ENCODE measurements at regions not wholly inside any gene's neighbourhood (a gene's known extent, or its start where the extent isn't known, plus 50 kb on each side); places are given as distances from the start of the nearest gene placed in this dataset.

- POLR2A ChIA-PET: interaction anchor here (0.5 kb wide), 1 partner anchor 1129 kb away, joined by 6 read pairs; no protein-coding TSS in a partner anchor
Observed at GRCh38 chr10:91049296-91049987, 128.6 kb upstream of the ANKRD1 start.

DNA sequence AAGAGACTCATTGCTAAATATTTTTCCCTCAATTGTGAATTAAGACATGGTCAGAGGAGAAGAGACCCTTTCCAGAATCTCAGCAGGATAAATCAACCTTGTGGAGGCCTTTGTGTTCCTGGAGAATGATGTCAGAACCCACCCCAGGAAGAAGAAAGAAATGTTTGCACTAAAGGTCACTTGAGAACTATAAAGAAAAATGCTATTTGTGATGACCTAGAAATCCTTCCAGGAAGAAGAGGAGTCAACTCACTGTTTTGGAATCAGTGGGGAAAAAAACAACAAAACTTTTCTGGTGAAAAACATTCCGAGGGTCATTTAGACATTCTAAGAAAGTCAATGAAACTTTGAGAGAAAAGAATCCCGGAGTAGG, 129.1 kb upstream of the ANKRD1 start:
- intact Hi-C loops (cut with micrococcal nuclease; ENCODE audit: unreplicated experiment) (no loop called here), in situ Hi-C loops (cut with HindIII; ENCODE audit: low pct_unique_long_range_greater_than_20kb, low sequenced_read_pairs) (no loop called here)
- ATAC-seq (no peak), DNase-seq (ENCODE audit: low read depth, low spot score) (no peak)
- Histone ChIP-seq H3K9me3 (ENCODE audit: control insufficient read depth, insufficient read depth, low read depth, low read length) (no peaks in the 10 kb centered on the region), H3K27ac (ENCODE audit: low read length) (no peak overlapping the region), H3K27me3 (ENCODE audit: control insufficient read depth, insufficient read depth, low read length) (peaks cover 4% of the 10 kb centered on the region; the same call in 1 of the 2 replicates), H3K36me3 (ENCODE audit: control insufficient read depth, insufficient read depth, low read length) (no peaks in the 10 kb centered on the region), H3K4me1 (ENCODE audit: control insufficient read depth, insufficient read depth, low read length) (no peaks in the 10 kb centered on the region), H3K4me3 (ENCODE audit: low read depth in 2 of 2, low read length in 2 of 2) (no peak overlapping the region)
- TF ChIP-seq POLR2AphosphoS5 (IDR thresholded peaks at IDR 0.05; ENCODE audit: low read depth, low read length) (no peak), REST (IDR thresholded peaks at IDR 0.05; ENCODE audit: insufficient read depth in 1 of 2, low read depth in 2 of 2, low read length in 1 of 2) (no peak), SIN3A (IDR thresholded peaks at IDR 0.05; ENCODE audit: borderline replicate concordance, insufficient read depth, low read depth, low read length) (no peak), CTCF (IDR thresholded peaks at IDR 0.05) (no peak), TCF7L2 (IDR thresholded peaks at IDR 0.05; ENCODE audit: low read depth, low read length) (no peak)
- ChIA-PET CTCF (interaction anchor here (0.7 kb wide), 1 partner anchor 102 kb away, joined by 3 read pairs; no protein-coding TSS in a partner anchor), POLR2A (interaction anchor here (0.5 kb wide), 1 partner anchor 1130 kb away, joined by 6 read pairs; no protein-coding TSS in a partner anchor)
- BruUV-seq (replicated peaks): no TSS peak

More at GRCh38 chr10:91049296-91049987, 128.6 kb upstream of the ANKRD1 start:
- in situ Hi-C loops (cut with HindIII; ENCODE audit: low pct_unique_long_range_greater_than_20kb, low sequenced_read_pairs) (no loop called here), intact Hi-C loops (cut with micrococcal nuclease; ENCODE audit: unreplicated experiment) (no loop called here)
- DNase-seq (ENCODE audit: low read depth, low spot score) (no peak), ATAC-seq (no peak)
- Histone ChIP-seq H3K27me3 (ENCODE audit: control insufficient read depth, insufficient read depth, low read length) (peaks cover 4% of the 10 kb centered on the region; the same call in 1 of the 2 replicates), H3K9me3 (ENCODE audit: control insufficient read depth, insufficient read depth, low read depth, low read length) (no peaks in the 10 kb centered on the region), H3K27ac (ENCODE audit: low read length) (no peak overlapping the region), H3K36me3 (ENCODE audit: control insufficient read depth, insufficient read depth, low read length) (no peaks in the 10 kb centered on the region), H3K4me1 (ENCODE audit: control insufficient read depth, insufficient read depth, low read length) (no peaks in the 10 kb centered on the region), H3K4me3 (ENCODE audit: low read depth in 2 of 2, low read length in 2 of 2) (no peak overlapping the region)
- BruUV-seq (replicated peaks): no TSS peak
- CTCF ChIA-PET: no interaction called here
- TF ChIP-seq CTCF (IDR thresholded peaks at IDR 0.05) (no peak), SIN3A (IDR thresholded peaks at IDR 0.05; ENCODE audit: borderline replicate concordance, insufficient read depth, low read depth, low read length) (no peak), TCF7L2 (IDR thresholded peaks at IDR 0.05; ENCODE audit: low read depth, low read length) (no peak), POLR2AphosphoS5 (IDR thresholded peaks at IDR 0.05; ENCODE audit: low read depth, low read length) (no peak), REST (IDR thresholded peaks at IDR 0.05; ENCODE audit: insufficient read depth in 1 of 2, low read depth in 2 of 2, low read length in 1 of 2) (no peak)
